ENCODE measurements at regions not wholly inside any gene's neighbourhood (a gene's known extent, or its start where the extent isn't known, plus 50 kb on each side); places are given as distances from the start of the nearest gene placed in this dataset.

- peaks cover 23% of the 10 kb centered on the region for H3K9me3 Mint-ChIP-seq
- DNase-seq, result no peak
Measured at GRCh38 chr20:7180256-7181045, 413.0 kb downstream of the BMP2 start.

DNA sequence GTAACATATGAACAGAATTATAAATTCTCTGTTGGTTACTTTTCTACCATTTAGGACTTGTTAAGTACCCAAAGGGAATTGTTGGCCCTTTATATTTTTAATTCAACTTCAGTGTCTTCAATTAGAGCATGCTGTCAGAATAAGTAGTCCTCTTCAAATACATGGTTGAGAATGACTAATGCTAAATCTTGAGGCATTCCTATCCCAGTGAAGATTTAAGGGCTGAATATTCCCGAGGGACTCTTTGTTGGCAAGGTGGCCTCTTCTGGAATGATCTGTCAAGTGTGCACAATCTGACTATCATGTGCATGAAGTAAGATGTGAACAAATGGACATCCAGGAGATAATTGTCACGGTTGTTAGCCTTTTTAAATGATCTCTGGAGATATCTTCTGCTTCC lies 421.7 kb downstream of the BMP2 start:
- Mint-ChIP-seq H3K27me3 (ENCODE audit: insufficient read depth) (no peaks in the 10 kb centered on the region), H3K4me3 (no peak overlapping the region), H3K27ac (no peak overlapping the region), H3K9me3 (no peaks in the 10 kb centered on the region), H3K36me3 (ENCODE audit: low read depth) (no peaks in the 10 kb centered on the region), H3K4me1 (peaks cover 9% of the 10 kb centered on the region)
- 88 to 100% methylated on average over 2 of the region's 2 CpGs for WGBS, 2 experiments (ENCODE audit: insufficient coverage in 1 of 2, insufficient read length in 1 of 2)
- no peaks in the 10 kb centered on the region for H3K36me3 ChIP-seq (ENCODE audit: control insufficient read depth, insufficient read depth, low read length)
- H3K27ac ChIP-seq (ENCODE audit: low read depth, low read length), result no peak overlapping the region
- TF ChIP-seq CTCF (conservative IDR thresholded peaks at IDR 0.05), result no peak
- no peak overlapping the region for H3K4me3 ChIP-seq (ENCODE audit: low read length)
- no peak overlapping the region for H3K9ac ChIP-seq (ENCODE audit: extremely low read depth, low read length, poor library complexity, severe bottlenecking)
- no peak for DNase-seq
- H3K4me1 ChIP-seq (ENCODE audit: control insufficient read depth, insufficient read depth, low read length), result no peaks in the 10 kb centered on the region
- no peaks in the 10 kb centered on the region for H3K27me3 ChIP-seq (ENCODE audit: control insufficient read depth, insufficient read depth, low read length, poor library complexity, severe bottlenecking)
- H3K9me3 ChIP-seq (ENCODE audit: control insufficient read depth, low read length), result no peaks in the 10 kb centered on the region

More at GRCh38 chr20:7180256-7181045, 413.0 kb downstream of the BMP2 start:
- TF ChIP-seq CTCF (conservative IDR thresholded peaks at IDR 0.05), result no peak
- Histone ChIP-seq H3K4me1 (ENCODE audit: control insufficient read depth, insufficient read depth, low read length) (no peaks in the 10 kb centered on the region), H3K27me3 (ENCODE audit: control insufficient read depth, insufficient read depth, low read length, poor library complexity, severe bottlenecking) (no peaks in the 10 kb centered on the region), H3K4me3 (ENCODE audit: low read length) (no peak overlapping the region), H3K9me3 (ENCODE audit: control insufficient read depth, low read length) (peaks cover 17% of the 10 kb centered on the region), H3K27ac (ENCODE audit: low read depth, low read length) (no peak overlapping the region), H3K36me3 (ENCODE audit: control insufficient read depth, insufficient read depth, low read length) (no peaks in the 10 kb centered on the region), H3K9ac (ENCODE audit: extremely low read depth, low read length, poor library complexity, severe bottlenecking) (no peak overlapping the region)
- H3K27me3 Mint-ChIP-seq (ENCODE audit: insufficient read depth), result no peaks in the 10 kb centered on the region
- no peak overlapping the region for H3K27ac Mint-ChIP-seq
- 88 to 93% methylated on average over 4 of the region's 4 CpGs for WGBS, 2 experiments (ENCODE audit: insufficient coverage in 1 of 2, insufficient read length in 1 of 2)
- H3K4me1 Mint-ChIP-seq, result no peaks in the 10 kb centered on the region
- H3K36me3 Mint-ChIP-seq (ENCODE audit: low read depth), result peaks cover 7% of the 10 kb centered on the region
- no peak overlapping the region for H3K4me3 Mint-ChIP-seq

DNA sequence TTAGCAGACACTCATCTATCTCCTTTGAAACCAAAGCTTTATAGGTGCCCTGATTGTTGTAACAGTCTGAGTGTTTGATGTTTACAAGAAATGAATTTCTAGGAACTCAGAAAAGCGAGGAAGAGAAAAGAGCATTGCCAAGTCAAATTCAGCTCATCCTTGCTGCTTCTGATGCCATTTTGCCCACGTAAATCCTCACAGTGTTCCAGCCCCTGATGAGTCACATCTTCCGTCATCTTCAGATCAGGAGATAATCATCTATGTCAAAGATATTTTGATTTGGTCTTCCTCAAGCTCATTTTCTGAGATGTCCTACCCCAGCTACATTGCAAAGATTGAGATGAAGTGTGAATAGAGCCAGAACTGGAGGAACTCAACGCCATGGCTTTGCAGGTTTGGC lies 426.2 kb downstream of the BMP2 start:
- Histone ChIP-seq H3K9me3 (ENCODE audit: control insufficient read depth, low read length) (no peaks in the 10 kb centered on the region), H3K9ac (ENCODE audit: extremely low read depth, low read length, poor library complexity, severe bottlenecking) (no peak overlapping the region), H3K36me3 (ENCODE audit: control insufficient read depth, insufficient read depth, low read length) (no peaks in the 10 kb centered on the region), H3K4me3 (ENCODE audit: low read length) (no peak overlapping the region), H3K27me3 (ENCODE audit: control insufficient read depth, insufficient read depth, low read length, poor library complexity, severe bottlenecking) (no peaks in the 10 kb centered on the region), H3K27ac (ENCODE audit: low read depth, low read length) (no peak overlapping the region), H3K4me1 (ENCODE audit: control insufficient read depth, insufficient read depth, low read length) (no peaks in the 10 kb centered on the region)
- 94% methylated on average over 2 to 4 of the region's 4 CpGs for WGBS, 2 experiments (ENCODE audit: insufficient coverage in 1 of 2, insufficient read length in 1 of 2)
- no peak for DNase-seq
- Mint-ChIP-seq H3K9me3 (no peaks in the 10 kb centered on the region), H3K36me3 (ENCODE audit: low read depth) (no peaks in the 10 kb centered on the region), H3K27me3 (ENCODE audit: insufficient read depth) (no peaks in the 10 kb centered on the region), H3K4me3 (no peak overlapping the region), H3K27ac (no peak overlapping the region), H3K4me1 (peaks cover 16% of the 10 kb centered on the region)
- TF ChIP-seq CTCF (conservative IDR thresholded peaks at IDR 0.05), result no peak

Measured in endodermal cell (in vitro differentiated cells).